Transverse colon (tissue), 4 donors: ENCODE measurements at regions not wholly inside any gene's neighbourhood (a gene's known extent, or its start where the extent isn't known, plus 50 kb on each side); places are given as distances from the start of the nearest gene placed in this dataset.

Experiments used
- DNase-seq: peaks from one replicate; pipeline ENCODE4 v3.0.0-alpha.2; 2019
- H3K27ac ChIP-seq, 4 donors: fragments of 200-600 bp; sonication (generic); 2 replicates each; pipeline ENCODE4 v1.5.1; 2016 to 2018; ENCODE audit warnings: inconsistent platforms in 4 of 4
- H3K27me3 ChIP-seq: fragments of 200-600 bp; sonication (generic); 2 replicates; pipeline ENCODE4 v1.5.1; 2017; ENCODE audit warnings: inconsistent platforms
- H3K36me3 ChIP-seq, 4 donors: fragments of 200-600 bp; sonication (generic); 2 replicates each; pipeline ENCODE4 v1.5.1; 2017 to 2019; ENCODE audit warnings: inconsistent platforms in 4 of 4
- H3K4me1 ChIP-seq, 4 donors: fragments of 200-600 bp; sonication (generic); 2 replicates each; pipeline ENCODE4 v1.5.1; 2017 to 2020; ENCODE audit warnings: inconsistent platforms in 4 of 4
- H3K4me3 ChIP-seq, 4 donors: fragments of 200-600 bp; sonication (generic); 1 replicate in 1 of 4; 2 replicates in 3 of 4; pipeline versions ENCODE4 v1.5.1 to v1.6.1; 2017 to 2019; ENCODE audit warnings: inconsistent platforms in 4 of 4
- H3K9me3 ChIP-seq, 2 donors: fragments of 200-600 bp; sonication (generic); 2 replicates each; pipeline ENCODE4 v1.5.1; 2017 to 2019; ENCODE audit warnings: inconsistent platforms in 2 of 2
- EP300 ChIP-seq: sonication (generic); formaldehyde crosslinking; IDR thresholded peaks from one replicate; pipeline ENCODE4 v1.6.1; 2017; ENCODE audit warnings: antibody characterized with exemption, low read depth
- POLR2A ChIP-seq: fragments of 450-650 bp; IDR thresholded peaks from one replicate; pipeline ENCODE4 v1.6.1; 2016; ENCODE audit warnings: antibody characterized with exemption, mild to moderate bottlenecking, moderate library complexity
- POLR2AphosphoS5 ChIP-seq, 3 donors: sonication (generic); formaldehyde crosslinking; IDR thresholded peaks; one replicate each; pipeline ENCODE4 v1.6.1; 2016; ENCODE audit warnings: antibody characterized with exemption in 3 of 3
- WGBS, 2 donors: methylation state at CpG; one replicate each; pipeline ENCODE4 v1.1.5; 2018; ENCODE audit warnings: low coverage in 1 of 2; 5-methylcytosine and 5-hydroxymethylcytosine counted together
- in situ Hi-C, 4 donors: fragments of 200-750 bp; cut with MboI; loops; one replicate each; pipeline versions ENCODE4 v1.15.0 to v1.15.1; 2017; ENCODE audit warnings: low sequenced_read_pairs in 3 of 4, low pct_ligation_motif_present in 1 of 4, low pct_unique_long_range_greater_than_20kb in 1 of 4
- intact Hi-C: fragments of 100-400 bp; cut with DNase I; formaldehyde crosslinking; loops from one replicate; pipeline ENCODE4 v1.15.1; 2023; ENCODE audit warnings: low total_unique reads
- TF ChIP-seq, protein P1 (sequence below), 5 experiments: fragments of 200-600 bp in 3 of 5; fragments of 450-650 bp in 2 of 5; sonication (generic) in 3 of 5; IDR thresholded peaks; 1 replicate in 2 of 5; 2 replicates in 3 of 5; pipeline ENCODE4 v1.5.1; 2016 to 2017; ENCODE audit warnings: antibody characterized with exemption in 5 of 5, inconsistent platforms in 3 of 5, mild to moderate bottlenecking in 2 of 5, moderate library complexity in 1 of 5

DNA sequence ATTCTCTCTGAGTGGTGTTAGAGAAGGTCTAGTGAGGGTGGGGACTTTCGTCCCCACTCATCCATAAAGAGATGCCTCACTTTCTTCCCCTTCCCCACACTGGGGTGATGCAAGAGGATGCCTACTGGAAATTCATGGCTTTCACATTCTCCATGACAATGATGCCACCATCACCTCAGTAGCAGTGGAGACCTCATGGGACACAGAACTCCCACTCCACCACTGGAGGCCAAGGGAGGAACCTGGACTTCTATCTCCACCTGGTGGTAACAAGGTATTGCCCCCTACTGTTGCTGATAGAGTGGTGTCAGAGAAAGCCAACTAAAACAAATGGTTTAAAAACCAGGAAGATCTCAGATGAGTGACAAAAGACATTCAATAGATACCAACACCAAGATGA is 110.9 kb downstream of the INHBB start:
- DNase-seq: no peak
- peaks cover 3 to 6% of the 10 kb centered on the region in 2 donors for H3K9me3 ChIP-seq
- no peaks in the 10 kb centered on the region for H3K36me3 ChIP-seq
- WGBS, 2 donors: 60 to 89% methylated on average over 1 of the region's 1 CpG
- no peak overlapping the region for H3K4me3 ChIP-seq
- TF ChIP-seq POLR2A (no peak), EP300 (no peak), POLR2AphosphoS5 (IDR thresholded peaks at IDR 0.05) (no peak)
- TF ChIP-seq, protein P1, sequence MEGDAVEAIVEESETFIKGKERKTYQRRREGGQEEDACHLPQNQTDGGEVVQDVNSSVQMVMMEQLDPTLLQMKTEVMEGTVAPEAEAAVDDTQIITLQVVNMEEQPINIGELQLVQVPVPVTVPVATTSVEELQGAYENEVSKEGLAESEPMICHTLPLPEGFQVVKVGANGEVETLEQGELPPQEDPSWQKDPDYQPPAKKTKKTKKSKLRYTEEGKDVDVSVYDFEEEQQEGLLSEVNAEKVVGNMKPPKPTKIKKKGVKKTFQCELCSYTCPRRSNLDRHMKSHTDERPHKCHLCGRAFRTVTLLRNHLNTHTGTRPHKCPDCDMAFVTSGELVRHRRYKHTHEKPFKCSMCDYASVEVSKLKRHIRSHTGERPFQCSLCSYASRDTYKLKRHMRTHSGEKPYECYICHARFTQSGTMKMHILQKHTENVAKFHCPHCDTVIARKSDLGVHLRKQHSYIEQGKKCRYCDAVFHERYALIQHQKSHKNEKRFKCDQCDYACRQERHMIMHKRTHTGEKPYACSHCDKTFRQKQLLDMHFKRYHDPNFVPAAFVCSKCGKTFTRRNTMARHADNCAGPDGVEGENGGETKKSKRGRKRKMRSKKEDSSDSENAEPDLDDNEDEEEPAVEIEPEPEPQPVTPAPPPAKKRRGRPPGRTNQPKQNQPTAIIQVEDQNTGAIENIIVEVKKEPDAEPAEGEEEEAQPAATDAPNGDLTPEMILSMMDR (IDR thresholded peaks at IDR 0.05): no peak
- no peaks in the 10 kb centered on the region for H3K4me1 ChIP-seq
- in situ Hi-C loops (no loop called here), intact Hi-C loops (no loop called here)
- no peaks in the 10 kb centered on the region for H3K27me3 ChIP-seq
- no peak overlapping the region for H3K27ac ChIP-seq

- WGBS, 2 donors: 89% methylated on average over 8 of the region's 8 CpGs; no CpG with 5 or more reads in 1 of the 2 donors
- DNase-seq: no peak
- Histone ChIP-seq H3K27me3 (peaks cover 5% of the 10 kb centered on the region), H3K36me3 (no peaks in the 10 kb centered on the region), H3K9me3 (peaks cover 3 to 6% of the 10 kb centered on the region in 2 donors), H3K4me1 (no peaks in the 10 kb centered on the region), H3K27ac (no peak overlapping the region), H3K4me3 (no peak overlapping the region)
- TF ChIP-seq, protein P1 (IDR thresholded peaks at IDR 0.05): no peak
- no peak for TF ChIP-seq POLR2A
- TF ChIP-seq EP300: no peak
- no peak for TF ChIP-seq POLR2AphosphoS5 (IDR thresholded peaks at IDR 0.05)
- in situ Hi-C loops: no loop called here
- intact Hi-C loops: no loop called here
Observed at GRCh38 chr2:120460511-120460910, 114.6 kb downstream of the INHBB start.

DNA sequence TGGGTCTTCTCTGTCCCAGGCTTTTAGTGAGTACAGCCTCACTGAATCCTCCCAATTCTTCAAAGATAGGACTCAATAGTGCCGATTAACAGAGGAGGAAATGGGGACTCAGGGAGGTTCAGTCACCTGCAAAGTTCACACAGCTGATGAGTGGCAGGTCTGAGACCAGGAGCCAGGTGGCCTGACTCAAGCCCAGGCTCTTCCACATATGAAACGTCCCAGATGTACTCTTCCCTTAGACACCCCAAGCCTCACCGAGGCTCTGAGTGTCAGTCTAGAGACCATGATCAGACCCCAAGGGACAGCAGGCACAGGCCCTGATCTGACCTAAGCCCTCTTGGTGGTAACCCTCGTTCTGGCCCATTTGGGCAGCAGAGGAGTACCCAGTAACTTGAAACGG is 115.2 kb downstream of the INHBB start:
- intact Hi-C loops: no loop called here
- TF ChIP-seq, protein P1 (IDR thresholded peaks at IDR 0.05): no peak
- TF ChIP-seq POLR2AphosphoS5 (IDR thresholded peaks at IDR 0.05) (no peak), POLR2A (no peak), EP300 (no peak)
- Histone ChIP-seq H3K36me3 (no peaks in the 10 kb centered on the region), H3K4me1 (no peaks in the 10 kb centered on the region), H3K27me3 (peaks cover 5% of the 10 kb centered on the region), H3K4me3 (no peak overlapping the region), H3K27ac (no peak overlapping the region), H3K9me3 (peaks cover 3 to 6% of the 10 kb centered on the region in 2 donors)
- DNase-seq: no peak
- WGBS, 2 donors: 91% methylated on average over 5 of the region's 5 CpGs; no CpG with 5 or more reads in 1 of the 2 donors
- in situ Hi-C loops: no loop called here

GRCh38 chr2:120461546-120462537 is 115.9 kb downstream of the INHBB start:
- no peaks in the 10 kb centered on the region for H3K36me3 ChIP-seq
- no peaks in the 10 kb centered on the region for H3K4me1 ChIP-seq
- peaks cover 3 to 6% of the 10 kb centered on the region in 2 donors for H3K9me3 ChIP-seq
- peaks cover 5% of the 10 kb centered on the region for H3K27me3 ChIP-seq
- intact Hi-C loops: no loop called here
- WGBS, 2 donors: 75 to 80% methylated on average over 11 to 14 of the region's 14 CpGs
- no peak overlapping the region for H3K27ac ChIP-seq
- H3K4me3 ChIP-seq: no peak overlapping the region
- in situ Hi-C loops: no loop called here
- TF ChIP-seq, protein P1 (IDR thresholded peaks at IDR 0.05): no peak
- TF ChIP-seq POLR2AphosphoS5 (IDR thresholded peaks at IDR 0.05): no peak
- no peak for TF ChIP-seq EP300
- TF ChIP-seq POLR2A: no peak
- no peak for DNase-seq
